H1 (cell line): ENCODE measurements at regions not wholly inside any gene's neighbourhood (a gene's known extent, or its start where the extent isn't known, plus 50 kb on each side); places are given as distances from the start of the nearest gene placed in this dataset.

Experiments
- CTCF ChIA-PET: fragments of 300-600 bp; sonication (Branson Sonifier 250); formaldehyde crosslinking; loops from one replicate; lab custom pipeline; 2021; ENCODE audit not compliant: partially characterized antibody; lab: Charles Lee
- POLR2A ChIA-PET: fragments of 300-600 bp; sonication (Branson Sonifier 250); formaldehyde crosslinking; loops from one replicate; lab custom pipeline; 2021; ENCODE audit warnings: inconsistent platforms; ENCODE audit not compliant: partially characterized antibody; lab: Charles Lee
- DNase-seq, 2 experiments: peaks; one replicate each; pipeline versions ENCODE4 v3.0.0 to v3.0.0-alpha.2; 2010 to 2022; ENCODE audit warnings: low spot score in 2 of 2, low read depth in 1 of 2, mixed read lengths in 1 of 2
- FAIRE-seq: peaks from 2 replicates; lab custom pipeline; 2011; peaks lifted over from hg19 to GRCh38; lab: Jason Lieb, UNC
- H2AFZ ChIP-seq: 2 replicates; pipeline ENCODE4 v1.8.1; 2012; ENCODE audit warnings: low read length, inconsistent platforms
- H2AK5ac ChIP-seq: 2 replicates; pipeline ENCODE4 v1.6.1; 2013; ENCODE audit warnings: low read depth, low read length
- H2BK120ac ChIP-seq: replicated peaks from 2 replicates; pipeline ENCODE3; 2013; ENCODE audit warnings: low read depth, low read length, inconsistent platforms
- H2BK12ac ChIP-seq: 2 replicates; pipeline ENCODE4 v1.6.1; 2013; ENCODE audit warnings: low read depth, low read length
- H2BK15ac ChIP-seq: 2 replicates; pipeline ENCODE4 v1.6.1; 2013; ENCODE audit warnings: low read length
- H2BK20ac ChIP-seq: 2 replicates; pipeline ENCODE4 v1.6.1; 2013; ENCODE audit warnings: low read length
- H2BK5ac ChIP-seq: 2 replicates; pipeline ENCODE4 v1.6.1; 2013; ENCODE audit warnings: low read depth, low read length
- H3K14ac ChIP-seq: 2 replicates; pipeline ENCODE4 v1.6.1; 2013; ENCODE audit warnings: inconsistent platforms; ENCODE audit not compliant: insufficient read length
- H3K18ac ChIP-seq: 2 replicates; pipeline ENCODE4 v1.6.1; 2013; ENCODE audit warnings: low read length; ENCODE audit errors: extremely low read depth
- H3K23ac ChIP-seq: 2 replicates; pipeline ENCODE4 v1.6.1; 2013; ENCODE audit warnings: inconsistent platforms; ENCODE audit not compliant: insufficient read length
- H3K23me2 ChIP-seq: 2 replicates; pipeline ENCODE4 v1.6.1; 2013; ENCODE audit warnings: low read depth, low read length
- H3K27ac ChIP-seq: 2 replicates; pipeline ENCODE4 v1.6.1; 2011; ENCODE audit warnings: low read depth, low read length, inconsistent platforms
- H3K27me3 ChIP-seq, 4 experiments: replicated peaks in 1 of 4; 1 replicate in 1 of 4; 2 replicates in 3 of 4; pipeline versions ENCODE4 v1.6.1 to v1.8.1; 2011 to 2013; ENCODE audit warnings: low read length in 3 of 4, mild to moderate bottlenecking in 3 of 4, inconsistent platforms in 2 of 4, mixed read lengths in 2 of 4, moderate library complexity in 1 of 4; ENCODE audit not compliant: control insufficient read depth in 3 of 4, insufficient read depth in 3 of 4; ENCODE audit errors: extremely low read depth in 1 of 4
- H3K36me3 ChIP-seq, 4 experiments: 2 replicates each; pipeline versions ENCODE4 v1.6.1 to v1.8.1; 2011 to 2013; ENCODE audit warnings: mild to moderate bottlenecking in 4 of 4, low read length in 3 of 4, moderate library complexity in 2 of 4, control low read depth in 1 of 4, inconsistent platforms in 1 of 4; ENCODE audit not compliant: insufficient read depth in 4 of 4, control insufficient read depth in 2 of 4
- H3K4ac ChIP-seq: replicated peaks from 2 replicates; pipeline ENCODE3; 2013; ENCODE audit warnings: low read length, low read depth, mixed read lengths, inconsistent platforms; ENCODE audit not compliant: insufficient read length
- H3K4me1 ChIP-seq, 4 experiments: replicated peaks in 1 of 4; 1 replicate in 1 of 4; 2 replicates in 3 of 4; pipeline versions ENCODE4 v1.6.1 to v1.8.1; 2011 to 2013; ENCODE audit warnings: low read length in 3 of 4, inconsistent platforms in 2 of 4, mixed read lengths in 1 of 4; ENCODE audit not compliant: insufficient read depth in 4 of 4, control insufficient read depth in 3 of 4
- H3K4me2 ChIP-seq, 2 experiments: 2 replicates each; pipeline versions ENCODE4 v1.6.1 to v1.8.1; 2011 to 2013; ENCODE audit warnings: low read depth in 2 of 2, low read length in 2 of 2, control low read depth in 1 of 2, inconsistent platforms in 1 of 2, mild to moderate bottlenecking in 1 of 2; ENCODE audit not compliant: insufficient read depth in 1 of 2
- H3K4me3 ChIP-seq, 4 experiments: fragments of 200-600, 300-600 bp in 1 of 4; sonication (generic), shearing (Covaris generic), sonication (Bioruptor Twin) in 1 of 4; 2 replicates each; pipeline versions ENCODE4 v1.5.1 to v1.8.1; 2011 to 2016; ENCODE audit warnings: low read length in 4 of 4, low read depth in 3 of 4, control low read depth in 2 of 4, inconsistent platforms in 2 of 4, mild to moderate bottlenecking in 2 of 4, mixed read lengths in 1 of 4, moderate library complexity in 1 of 4; ENCODE audit not compliant: insufficient read depth in 2 of 4; ENCODE audit errors: extremely low read depth in 1 of 4
- H3K56ac ChIP-seq: replicated peaks from 2 replicates; pipeline ENCODE3; 2013; ENCODE audit warnings: low read depth, mild to moderate bottlenecking, mixed read lengths, low read length, inconsistent platforms; ENCODE audit not compliant: insufficient read length
- H3K79me1 ChIP-seq: 2 replicates; pipeline ENCODE4 v1.6.1; 2013; ENCODE audit warnings: low read depth, low read length, control low read depth
- H3K79me2 ChIP-seq, 2 experiments: 2 replicates each; pipeline versions ENCODE4 v1.6.1 to v1.8.1; 2012 to 2013; ENCODE audit warnings: low read length in 2 of 2, mild to moderate bottlenecking in 2 of 2, inconsistent platforms in 1 of 2; ENCODE audit not compliant: insufficient read depth in 2 of 2, control insufficient read depth in 1 of 2
- H3K9ac ChIP-seq, 4 experiments: replicated peaks in 1 of 4; 1 replicate in 1 of 4; 2 replicates in 3 of 4; pipeline versions ENCODE4 v1.6.1 to v1.8.1; 2011 to 2013; ENCODE audit warnings: low read depth in 3 of 4, low read length in 3 of 4, control low read depth in 2 of 4, mild to moderate bottlenecking in 2 of 4, moderate library complexity in 2 of 4, inconsistent platforms in 1 of 4; ENCODE audit errors: extremely low read depth in 1 of 4
- H3K9me3 ChIP-seq, 2 experiments: 2 replicates each; pipeline versions ENCODE4 v1.6.1 to v1.8.1; 2012 to 2013; ENCODE audit warnings: mild to moderate bottlenecking in 2 of 2, moderate library complexity in 2 of 2, control low read depth in 1 of 2, inconsistent platforms in 1 of 2, low read depth in 1 of 2, low read length in 1 of 2, mixed read lengths in 1 of 2; ENCODE audit not compliant: insufficient read depth in 2 of 2
- H4K20me1 ChIP-seq, 2 experiments: replicated peaks in 1 of 2; 2 replicates each; pipeline versions ENCODE3 to v1.8.1; 2011 to 2013; ENCODE audit warnings: inconsistent platforms in 2 of 2, low read length in 2 of 2, mild to moderate bottlenecking in 1 of 2; ENCODE audit not compliant: insufficient read depth in 2 of 2, control insufficient read depth in 1 of 2
- H4K5ac ChIP-seq: 2 replicates; pipeline ENCODE4 v1.6.1; 2013; ENCODE audit warnings: low read length, low read depth, mixed read lengths, inconsistent platforms; ENCODE audit not compliant: insufficient read length
- H4K8ac ChIP-seq: 2 replicates; pipeline ENCODE4 v1.8.0; 2013; ENCODE audit warnings: mild to moderate bottlenecking, moderate library complexity, low read length, inconsistent platforms; ENCODE audit not compliant: insufficient read depth; ENCODE audit errors: extremely low read depth
- H4K91ac ChIP-seq: replicated peaks from 2 replicates; pipeline ENCODE3; 2013; ENCODE audit warnings: low read length, mixed read lengths, inconsistent platforms; ENCODE audit not compliant: insufficient read length
- ASH2L ChIP-seq: fragments of 200-600, 300-600 bp; sonication (generic); IDR thresholded peaks from one replicate; pipeline ENCODE4 v1.7.1; 2017; ENCODE audit warnings: low read length
- ATF2 ChIP-seq: IDR thresholded peaks from 2 replicates; pipeline ENCODE4 v1.6.1; 2012; ENCODE audit warnings: low read length, inconsistent platforms
- CHD1 ChIP-seq: IDR thresholded peaks from 2 replicates; pipeline ENCODE4 v1.6.1; 2012; ENCODE audit warnings: low read depth, low read length, improper control_type of control experiment
- EP300 ChIP-seq, 2 experiments: IDR thresholded peaks; 1 replicate in 1 of 2; 2 replicates in 1 of 2; pipeline ENCODE4 v1.6.1; 2011 to 2012; ENCODE audit warnings: low read depth in 2 of 2, low read length in 2 of 2, mild to moderate bottlenecking in 2 of 2, borderline replicate concordance in 1 of 2, inconsistent platforms in 1 of 2, moderate library complexity in 1 of 2
- KDM4A ChIP-seq: IDR thresholded peaks from one replicate; pipeline ENCODE4 v1.7.1; 2012; ENCODE audit warnings: low read depth, mild to moderate bottlenecking, moderate library complexity, low read length, inconsistent platforms; ENCODE audit not compliant: severe bottlenecking
- SP4 ChIP-seq: IDR thresholded peaks from 2 replicates; pipeline ENCODE4 v1.6.1; 2012; ENCODE audit warnings: low read length, inconsistent platforms
- TBP ChIP-seq: IDR thresholded peaks from 2 replicates; pipeline ENCODE4 v1.6.1; 2011; ENCODE audit warnings: low read depth, low read length, improper control_type of control experiment
- WGBS, 2 experiments: shearing (Covaris generic) in 1 of 2; methylation state at CpG; one replicate each; pipeline versions ENCODE4 v1.1.6 to v1.1.7; 2013 to 2015; ENCODE audit warnings: low lambda C conversion rate in 2 of 2, mixed read lengths in 2 of 2, inconsistent platforms in 1 of 2, low coverage in 1 of 2, missing lambda C conversion rate in 1 of 2; ENCODE audit not compliant: insufficient replicate concordance in 2 of 2, insufficient coverage in 1 of 2, insufficient read length in 1 of 2; ENCODE audit errors: extremely low coverage in 1 of 2, missing lambda C conversion rate in 1 of 2; 5-methylcytosine and 5-hydroxymethylcytosine counted together

DNA sequence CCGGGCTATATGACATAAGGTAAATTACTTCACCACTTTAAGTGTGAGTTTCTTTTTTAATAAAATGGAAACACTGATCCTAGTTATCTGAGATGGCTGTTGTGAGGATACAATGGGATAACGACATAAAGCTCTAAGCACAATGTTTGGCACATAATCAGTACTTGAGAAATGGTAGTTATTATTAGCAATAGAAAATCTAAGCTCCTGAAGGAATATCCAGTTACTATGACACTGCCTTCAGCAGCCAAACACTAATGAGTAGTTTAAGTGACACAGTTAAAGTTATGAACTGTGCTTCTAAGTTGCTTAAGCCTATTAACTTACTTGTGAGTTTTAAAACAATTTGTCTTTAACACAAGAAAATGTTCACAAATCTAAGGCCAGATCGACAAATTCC lies 96.8 kb downstream of the ELAPOR2 start:
- H3K9ac ChIP-seq = no peak overlapping the region
- H3K27ac ChIP-seq = no peak overlapping the region
- peaks cover 0 to 3% (median under 1%) of the 10 kb centered on the region in 4 experiments; a peak in 1 of 8 replicates for H3K36me3 ChIP-seq
- no peak overlapping the region for H4K8ac ChIP-seq
- no peak overlapping the region for H2BK5ac ChIP-seq
- no peak overlapping the region for H3K23ac ChIP-seq
- H4K5ac ChIP-seq = no peak overlapping the region
- H3K79me2 ChIP-seq = peaks cover 0 to 41% of the 10 kb centered on the region in 2 experiments; a peak in 3 of 4 replicates
- H3K18ac ChIP-seq = no peak overlapping the region
- H3K27me3 ChIP-seq = no peaks in the 10 kb centered on the region
- H4K20me1 ChIP-seq = peaks cover 4% of the 10 kb centered on the region in 2 experiments
- H3K56ac ChIP-seq = no peak overlapping the region
- no peak overlapping the region for H2BK15ac ChIP-seq
- no peak overlapping the region for H3K4me3 ChIP-seq
- no peak overlapping the region for H2BK12ac ChIP-seq
- no peak overlapping the region for H4K91ac ChIP-seq
- DNase-seq = no peak
- peaks cover 0 to 6% of the 10 kb centered on the region in 2 experiments; a peak in 2 of 4 replicates for H3K9me3 ChIP-seq
- H3K4me1 ChIP-seq = peaks cover 2 to 13% (median 9%) of the 10 kb centered on the region in 4 experiments
- no peak overlapping the region for H3K4ac ChIP-seq
- CTCF ChIA-PET = interaction anchor here (1.0 to 1.6 kb wide), 4 partner anchors 9 to 14 kb away, joined by 3 to 7 read pairs (median 3); no protein-coding TSS in a partner anchor
- H2AFZ ChIP-seq = no peak overlapping the region
- H3K23me2 ChIP-seq = no peaks in the 10 kb centered on the region
- no peak for TF ChIP-seq EP300 (IDR thresholded peaks at IDR 0.05; ENCODE audit: borderline replicate concordance in 1 of 2, low read depth in 2 of 2, low read length in 2 of 2)
- TF ChIP-seq TBP = no peak
- no peak for TF ChIP-seq CHD1
- TF ChIP-seq KDM4A = no peak
- no peak for TF ChIP-seq SP4
- TF ChIP-seq ATF2 = no peak
- TF ChIP-seq ASH2L = no peak
- POLR2A ChIA-PET = interaction anchor here (1.3 kb wide), 1 partner anchor 13 kb away, joined by 3 read pairs; no protein-coding TSS in a partner anchor
- H2BK20ac ChIP-seq = no peak overlapping the region
- 87% methylated on average over 3 of the region's 3 CpGs; no CpG with 5 or more reads in 1 of the 2 experiments for WGBS, 2 experiments
- no peak overlapping the region for H2AK5ac ChIP-seq
- no peak overlapping the region for H3K4me2 ChIP-seq
- peaks cover 3% of the 10 kb centered on the region; the same call in 1 of the 2 replicates for H3K79me1 ChIP-seq
- H2BK120ac ChIP-seq = no peak overlapping the region
- FAIRE-seq = no peak
- no peak overlapping the region for H3K14ac ChIP-seq
